DMS153 (cell line): ENCODE measurements at regions not wholly inside any gene's neighbourhood (a gene's known extent, or its start where the extent isn't known, plus 50 kb on each side); places are given as distances from the start of the nearest gene placed in this dataset.

Source experiments
- DNase-seq: peaks from one replicate; lab custom pipeline; 2025; lab: John Stamatoyannopoulos, UW

- no peak for DNase-seq
Measured at GRCh38 chr15:29208836-29209235, 60.8 kb downstream of the NSMCE3 start.

GRCh38 chr15:29208352-29208751 lies 61.3 kb downstream of the NSMCE3 start:
- DNase-seq: peak; percentile 4

GRCh38 chr15:29207758-29208108 lies 61.9 kb downstream of the NSMCE3 start:
- DNase-seq: no peak

- DNase-seq: no peak
Measured at GRCh38 chr15:29207027-29207757, 62.4 kb downstream of the NSMCE3 start.

GRCh38 chr15:29205186-29205585 lies 64.4 kb downstream of the NSMCE3 start:
- DNase-seq: no peak

GRCh38 chr15:29204369-29204755 lies 65.3 kb downstream of the NSMCE3 start:
- DNase-seq: no peak

GRCh38 chr15:29203718-29204368 lies 65.8 kb downstream of the NSMCE3 start:
- DNase-seq: no peak

- DNase-seq: no peak
Measured at GRCh38 chr15:29196722-29197121, 72.9 kb downstream of the NSMCE3 start.

GRCh38 chr15:29196290-29196689 lies 73.3 kb downstream of the NSMCE3 start:
- DNase-seq: no peak

- DNase-seq: no peak
Measured at GRCh38 chr15:29194866-29195265, 74.8 kb downstream of the NSMCE3 start.

- DNase-seq: peak; percentile 3
Measured at GRCh38 chr15:29183071-29183831, 86.4 kb downstream of the NSMCE3 start.

GRCh38 chr15:29182590-29182989 lies 87.0 kb downstream of the NSMCE3 start:
- DNase-seq: no peak

GRCh38 chr15:29172742-29173725 lies 96.6 kb downstream of the NSMCE3 start:
- DNase-seq: no peak

- no peak for DNase-seq
Measured at GRCh38 chr15:29170521-29170920, 99.1 kb downstream of the NSMCE3 start.
